ENCODE measurements at regions not wholly inside any gene's neighbourhood (a gene's known extent, or its start where the extent isn't known, plus 50 kb on each side); places are given as distances from the start of the nearest gene placed in this dataset.

DNA sequence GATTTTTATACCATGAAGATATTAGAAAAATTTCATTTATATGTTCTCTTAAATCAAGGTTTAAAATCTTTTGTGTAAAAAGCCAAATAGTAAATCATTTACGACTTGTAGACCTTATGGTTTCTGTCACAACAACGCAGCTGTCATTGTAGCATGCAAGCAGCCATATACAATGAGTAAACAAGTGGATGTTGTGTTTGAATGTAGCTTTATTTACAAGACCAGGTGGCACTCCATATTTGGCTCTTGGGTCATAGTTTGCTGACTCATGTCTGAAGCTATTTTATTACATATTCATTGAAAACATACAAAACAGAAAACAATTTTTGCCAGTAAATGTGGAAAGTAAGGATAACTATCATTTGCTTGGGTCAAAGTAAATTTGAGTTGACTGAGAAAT, 930.8 kb downstream of the SLITRK5 start:
- no peak for DNase-seq (ENCODE audit: low spot score)

GRCh38 chr13:88602786-88603777, 931.9 kb downstream of the SLITRK5 start:
- DNase-seq (ENCODE audit: low spot score), result no peak

DNA sequence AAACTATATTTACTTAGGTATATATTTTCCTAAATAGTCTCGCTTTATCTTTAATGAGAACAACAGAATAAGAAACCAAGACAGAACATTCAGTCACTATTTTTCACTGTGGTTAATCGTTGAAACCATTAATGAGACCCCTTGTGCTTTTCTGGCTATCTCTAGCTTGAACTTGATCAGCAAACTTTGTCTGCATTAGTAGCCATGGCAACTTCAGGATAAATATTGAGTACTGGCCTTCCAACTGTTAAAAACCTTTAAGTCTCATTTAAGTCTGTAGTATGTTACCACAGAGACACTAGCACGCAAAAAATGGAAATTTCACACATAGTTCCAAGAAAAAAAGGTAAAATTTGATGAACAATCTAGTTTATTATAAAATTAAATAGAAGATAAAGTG, 946.0 kb downstream of the SLITRK5 start:
- no peak for DNase-seq (ENCODE audit: low spot score)

GRCh38 chr13:88622362-88622973, 951.3 kb downstream of the SLITRK5 start:
- no peak for DNase-seq (ENCODE audit: low spot score)

GRCh38 chr13:88623150-88623549, 952.0 kb downstream of the SLITRK5 start:
- no peak for DNase-seq (ENCODE audit: low spot score)

GRCh38 chr13:88627071-88627470, 955.9 kb downstream of the SLITRK5 start:
- DNase-seq (ENCODE audit: low spot score), result no peak

DNA sequence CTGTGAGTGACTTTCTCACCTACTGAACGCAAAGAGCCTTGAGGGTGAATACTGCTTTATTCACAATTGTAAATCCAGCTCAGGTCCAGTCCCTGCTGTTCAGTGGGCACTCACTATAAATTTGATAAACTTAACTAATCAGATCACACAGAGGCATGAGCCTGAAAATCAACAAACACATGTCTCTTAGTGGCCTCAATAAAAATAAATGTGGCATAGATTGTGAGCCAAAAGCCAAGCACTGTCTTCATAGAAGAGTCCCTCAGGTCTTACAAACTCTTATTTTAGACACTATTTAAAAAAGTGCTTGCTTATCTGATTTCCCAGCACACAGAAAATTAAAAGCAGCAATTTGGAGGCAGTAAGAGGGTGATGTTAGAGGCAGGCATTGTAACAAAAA, 957.7 kb downstream of the SLITRK5 start:
- no peak for DNase-seq (ENCODE audit: low spot score)

DNA sequence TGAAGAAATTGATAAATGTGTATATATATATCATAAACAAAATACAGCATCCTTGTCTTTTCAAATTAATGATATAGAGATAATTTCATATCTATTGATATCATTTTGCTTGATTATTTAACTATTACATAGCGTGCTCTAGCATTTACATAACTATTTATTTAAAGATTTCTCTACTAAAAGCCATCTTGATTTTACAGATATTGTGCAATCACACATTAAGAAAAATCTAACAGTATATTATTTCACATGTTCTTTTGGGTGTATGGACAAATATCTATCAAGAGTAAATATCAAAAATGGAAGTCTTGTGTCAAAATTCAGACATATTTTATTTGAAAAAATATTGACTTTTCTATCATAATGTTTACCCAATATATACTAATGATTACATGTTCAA, 966.8 kb downstream of the SLITRK5 start:
- no peak for DNase-seq (ENCODE audit: low spot score)

GRCh38 chr13:88643233-88643632, 972.1 kb downstream of the SLITRK5 start:
- DNase-seq (ENCODE audit: low spot score), result no peak

DNA sequence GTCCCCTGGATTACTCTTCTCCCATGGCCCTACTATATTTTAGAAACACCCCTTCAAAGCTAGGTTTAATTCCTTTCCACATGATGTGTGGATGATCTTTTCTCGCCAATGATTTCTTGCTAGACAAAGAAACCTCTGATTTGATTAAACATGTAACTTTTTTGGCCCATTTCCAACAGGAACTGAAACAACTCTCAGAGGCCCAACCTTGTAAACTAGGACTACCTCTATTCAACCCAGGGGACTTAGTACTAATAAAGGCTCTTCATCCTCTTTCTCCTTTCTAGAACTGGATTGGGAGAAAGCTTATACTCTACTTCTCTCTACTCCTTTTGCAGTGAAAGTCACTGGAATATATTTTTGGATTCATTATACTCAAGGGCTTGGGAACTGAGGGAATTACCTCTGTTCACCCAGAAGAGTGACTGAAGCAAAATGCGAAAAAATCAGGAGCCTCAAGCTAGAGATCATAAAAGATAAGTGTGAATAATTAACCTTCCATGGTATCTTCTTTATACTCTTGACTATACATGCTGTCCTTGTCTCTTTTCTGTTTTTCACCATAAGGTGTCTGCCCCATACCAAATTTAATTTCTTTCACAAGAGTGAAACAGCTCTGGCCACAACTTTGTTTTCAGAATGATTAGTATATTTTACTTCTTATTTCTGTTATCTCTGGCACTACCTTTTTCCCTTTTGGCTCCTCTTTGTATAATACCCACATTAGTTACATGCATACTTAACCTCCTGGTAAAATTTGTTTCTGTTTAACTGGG, 977.6 kb downstream of the SLITRK5 start:
- DNase-seq (ENCODE audit: low spot score), result no peak

GRCh38 chr13:88649855-88650254, 978.7 kb downstream of the SLITRK5 start:
- no peak for DNase-seq (ENCODE audit: low spot score)

DNA sequence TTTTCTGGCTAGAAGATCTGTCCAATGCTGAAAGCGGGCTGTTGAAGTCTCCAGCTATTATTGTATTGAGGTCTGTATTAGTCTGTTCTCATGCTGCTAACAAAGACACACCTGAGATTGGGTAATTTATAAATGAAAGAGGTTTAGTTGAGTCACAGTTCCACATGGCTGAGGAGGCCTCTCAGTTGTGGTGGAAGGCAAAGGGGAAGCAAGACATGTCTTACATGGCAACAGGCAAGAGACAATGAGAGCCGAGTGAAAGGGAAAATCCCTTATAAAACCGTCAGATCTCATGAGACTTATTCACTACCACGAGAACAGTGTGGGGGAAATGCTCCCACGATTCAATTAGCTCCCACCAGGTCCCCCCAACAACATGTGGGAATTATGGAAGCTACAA, 980.4 kb downstream of the SLITRK5 start:
- no peak for DNase-seq (ENCODE audit: low spot score)

GRCh38 chr13:88656751-88657150, 985.6 kb downstream of the SLITRK5 start:
- DNase-seq (ENCODE audit: low spot score), result no peak

DNA sequence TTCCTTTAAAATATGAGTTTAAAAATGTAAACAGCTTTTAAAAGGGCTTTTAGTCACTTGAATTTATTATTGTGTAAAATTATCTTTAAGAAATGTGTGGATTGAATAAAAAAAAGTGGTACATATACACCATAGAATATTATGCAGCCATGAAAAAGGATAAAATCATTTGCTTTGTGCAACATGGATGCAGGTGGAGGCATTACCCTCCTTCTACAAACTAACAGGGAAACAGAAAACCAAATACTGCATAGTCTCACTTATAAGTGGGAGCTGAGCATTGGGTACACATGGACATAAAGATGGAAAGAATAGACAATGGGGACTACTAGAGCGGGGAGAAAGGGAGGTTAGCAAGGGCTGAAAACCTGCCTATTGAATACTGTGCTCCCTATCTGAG, 999.3 kb downstream of the SLITRK5 start:
- DNase-seq (ENCODE audit: low spot score), result no peak

- no peak for DNase-seq (ENCODE audit: low spot score)
Measured at GRCh38 chr13:88674841-88675240, 1003.7 kb downstream of the SLITRK5 start.

- DNase-seq (ENCODE audit: low spot score), result no peak
Measured at GRCh38 chr13:88675347-88675996, 1004.3 kb downstream of the SLITRK5 start.

- no peak for DNase-seq (ENCODE audit: low spot score)
Measured at GRCh38 chr13:88676016-88676415, 1004.8 kb downstream of the SLITRK5 start.

DNA sequence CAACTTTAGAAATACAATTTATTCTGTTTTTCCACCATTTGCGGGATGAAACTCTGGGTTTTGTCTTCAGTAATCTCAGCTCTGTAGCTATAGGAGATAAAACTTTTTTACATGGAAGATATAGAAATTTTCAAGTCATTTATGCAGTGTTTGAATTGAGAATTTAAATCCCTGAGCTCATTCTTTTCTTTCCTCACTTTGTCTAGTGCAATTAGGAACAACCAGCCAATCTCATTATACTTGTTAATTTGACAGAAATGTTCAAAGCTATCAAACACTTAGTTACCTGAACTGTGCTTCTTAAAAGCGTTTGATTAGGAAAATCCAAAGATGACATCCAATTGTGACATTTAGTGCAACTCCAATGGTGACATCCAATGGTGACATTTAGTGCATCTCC, 1014.3 kb downstream of the SLITRK5 start:
- no peak for DNase-seq (ENCODE audit: low spot score)

DNA sequence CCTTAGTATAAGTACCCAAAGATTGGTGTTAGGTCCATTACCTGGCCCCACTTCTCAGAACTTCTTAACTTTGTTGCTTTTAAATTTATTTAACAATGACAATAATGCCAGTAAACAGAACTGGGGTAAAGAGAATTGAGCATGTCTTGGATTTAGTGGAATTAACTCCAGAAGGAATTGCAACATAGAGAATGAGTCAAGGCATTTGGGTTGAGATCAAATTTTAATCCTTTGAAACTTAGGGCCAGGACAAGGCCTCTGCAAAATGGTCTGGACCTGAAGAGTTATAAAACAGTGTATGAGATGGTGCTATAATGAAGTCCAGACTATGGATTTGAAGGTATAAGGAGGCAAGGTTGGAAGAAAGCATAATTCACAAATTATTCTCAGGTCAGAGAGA, 1030.4 kb downstream of the SLITRK5 start:
- no peak for DNase-seq (ENCODE audit: low spot score)

GRCh38 chr13:88704600-88705275, 1033.6 kb downstream of the SLITRK5 start:
- DNase-seq (ENCODE audit: low spot score), result no peak

DNA sequence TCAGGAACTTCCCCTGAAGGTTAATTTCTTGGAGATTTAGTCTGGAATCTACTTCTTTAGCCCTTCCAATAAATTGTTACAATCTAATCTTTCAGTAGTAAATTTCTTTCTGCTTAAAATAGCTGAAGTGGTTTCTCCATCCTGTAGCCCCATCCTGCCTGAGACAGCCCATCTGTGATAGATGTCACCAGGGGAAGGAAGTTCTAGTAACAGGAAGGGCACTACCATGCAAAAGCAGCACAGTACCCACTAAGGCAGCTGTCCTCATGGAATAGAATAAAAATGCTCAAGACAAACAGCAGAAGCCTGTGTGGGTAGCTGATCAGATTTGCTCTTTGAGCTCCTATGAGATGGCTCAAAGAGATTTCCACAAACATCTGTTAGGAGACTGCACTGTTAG, 1036.5 kb downstream of the SLITRK5 start:
- DNase-seq (ENCODE audit: low spot score), result no peak

DNA sequence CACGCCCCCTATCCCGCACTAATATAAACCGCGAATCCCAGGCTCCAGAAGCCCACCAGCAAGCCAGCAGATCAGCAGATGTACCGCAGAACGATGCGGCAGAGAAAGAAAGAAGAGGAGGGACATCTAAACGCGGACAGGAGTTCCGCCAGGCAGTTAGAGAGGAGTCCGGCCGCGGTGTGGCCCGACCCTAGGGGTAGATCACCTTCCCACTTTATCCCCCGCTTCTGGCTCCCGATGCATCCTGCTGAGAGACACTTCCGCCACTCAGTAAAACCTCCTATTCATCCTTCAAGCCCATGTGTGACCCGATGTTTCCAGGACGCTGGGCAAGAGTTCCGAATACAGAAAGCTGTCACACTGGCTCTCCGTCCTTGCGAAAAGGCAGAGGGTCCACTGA, 1046.8 kb downstream of the SLITRK5 start:
- DNase-seq (ENCODE audit: low spot score), result no peak

All from CD4-positive, alpha-beta T cell treated with Interleukin-15 for 4 hours (primary cell).